SK-N-SH (cell line): ENCODE measurements at regions not wholly inside any gene's neighbourhood (a gene's known extent, or its start where the extent isn't known, plus 50 kb on each side); places are given as distances from the start of the nearest gene placed in this dataset.

ENCODE experiments used
- CTCF ChIA-PET: fragments of 300-600, 350-600 bp; formaldehyde crosslinking; extraction: SDS; loops from one replicate; lab custom pipeline; 2021; lab: Yijun Ruan, JAX
- POLR2A ChIA-PET: fragments of 350-600 bp; sonication (Branson Sonifier 250); formaldehyde crosslinking; extraction: SDS; loops from one replicate; lab custom pipeline; 2020; ENCODE audit warnings: antibody characterized with exemption, inconsistent platforms; lab: Yijun Ruan, JAX
- DNase-seq: peaks from one replicate; pipeline ENCODE4 v3.0.0; 2012
- H2AFZ ChIP-seq: fragments of 200-600 bp; sonication (generic); 2 replicates; pipeline ENCODE4 v1.8.1; 2016; ENCODE audit warnings: antibody characterized with exemption, mild to moderate bottlenecking, low read depth
- H3F3A ChIP-seq: fragments of 200-600 bp; sonication (generic); replicated peaks from 2 replicates; pipeline ENCODE3; 2016; ENCODE audit warnings: antibody characterized with exemption, mild to moderate bottlenecking; ENCODE audit not compliant: insufficient read depth
- H3K27ac ChIP-seq, 2 experiments: fragments of 200-500 bp in 1 of 2; fragments of 200-600 bp in 1 of 2; sonication (Bioruptor generic) in 1 of 2; sonication (generic), shearing (Covaris generic) in 1 of 2; 2 replicates each; pipeline versions ENCODE4 v1.5.1 to v1.6.1; 2014 to 2016; ENCODE audit warnings: low read depth in 2 of 2, inconsistent platforms in 1 of 2, low read length in 1 of 2, mild to moderate bottlenecking in 1 of 2, mixed read lengths in 1 of 2
- H3K27me3 ChIP-seq: fragments of 200-600 bp; sonication (generic), shearing (Covaris generic); 2 replicates; pipeline ENCODE4 v1.6.1; 2016; ENCODE audit warnings: mixed run types; ENCODE audit not compliant: insufficient read depth
- H3K36me3 ChIP-seq, 2 experiments: fragments of 200-500 bp in 1 of 2; fragments of 200-600 bp in 1 of 2; sonication (Bioruptor generic) in 1 of 2; sonication (generic) in 1 of 2; replicated peaks in 1 of 2; 2 replicates each; pipeline versions ENCODE3 to v1.5.1; 2014 to 2016; ENCODE audit warnings: low read length in 1 of 2, mild to moderate bottlenecking in 1 of 2; ENCODE audit not compliant: insufficient read depth in 2 of 2, control insufficient read depth in 1 of 2
- H3K4me1 ChIP-seq, 2 experiments: fragments of 200-500 bp in 1 of 2; fragments of 200-600 bp in 1 of 2; sonication (Bioruptor generic) in 1 of 2; sonication (generic), shearing (Covaris generic) in 1 of 2; 2 replicates each; pipeline versions ENCODE4 v1.5.1 to v1.6.1; 2014 to 2016; ENCODE audit warnings: low read depth in 1 of 2, low read length in 1 of 2, mixed run types in 1 of 2; ENCODE audit not compliant: insufficient read depth in 2 of 2, control insufficient read depth in 1 of 2
- H3K4me2 ChIP-seq: fragments of 200-600 bp; sonication (generic), shearing (Covaris generic); 2 replicates; pipeline ENCODE4 v1.6.1; 2017; ENCODE audit warnings: mixed run types
- H3K4me3 ChIP-seq, 2 experiments: fragments of 200-500 bp in 1 of 2; fragments of 200-600 bp in 1 of 2; sonication (Bioruptor generic) in 1 of 2; sonication (generic), shearing (Covaris generic) in 1 of 2; 2 replicates each; pipeline versions ENCODE4 v1.5.1 to v1.8.1; 2014 to 2016; ENCODE audit warnings: low read depth in 2 of 2, inconsistent platforms in 1 of 2, low read length in 1 of 2, mild to moderate bottlenecking in 1 of 2, mixed read lengths in 1 of 2, moderate library complexity in 1 of 2
- H3K79me2 ChIP-seq: fragments of 200-600 bp; sonication (generic); 2 replicates; pipeline ENCODE4 v1.8.1; 2017; ENCODE audit warnings: mild to moderate bottlenecking; ENCODE audit not compliant: insufficient read depth
- H3K9ac ChIP-seq: fragments of 200-600 bp; sonication (generic); 2 replicates; pipeline ENCODE4 v1.6.1; 2017; ENCODE audit warnings: mixed run types
- H3K9me2 ChIP-seq: fragments of 200-600 bp; sonication (generic); 2 replicates; pipeline ENCODE4 v1.6.1; 2017; ENCODE audit warnings: mixed run types
- H3K9me3 ChIP-seq: fragments of 200-600 bp; sonication (generic); 2 replicates; pipeline ENCODE4 v1.6.1; 2017; ENCODE audit warnings: mixed run types, mild to moderate bottlenecking, moderate library complexity
- H4K20me1 ChIP-seq: fragments of 200-600 bp; sonication (generic); 2 replicates; pipeline ENCODE4 v1.6.1; 2017; ENCODE audit warnings: mild to moderate bottlenecking, mixed run types; ENCODE audit not compliant: insufficient read depth
- CHD2 ChIP-seq: fragments of 150-350 bp; IDR thresholded peaks from 2 replicates; pipeline ENCODE4 v1.6.1; 2018; ENCODE audit warnings: low read length; ENCODE audit not compliant: partially characterized antibody
- EP300 ChIP-seq, 2 experiments: IDR thresholded peaks; 2 replicates each; pipeline versions ENCODE4 v1.4.0 to v1.6.1; 2012; ENCODE audit warnings: borderline replicate concordance in 1 of 2, low read depth in 1 of 2, low read length in 1 of 2
- FOXM1 ChIP-seq: IDR thresholded peaks from 2 replicates; pipeline ENCODE4 v1.4.0; 2012; ENCODE audit warnings: low read depth, mild to moderate bottlenecking
- GATA2 ChIP-seq: sonication (generic); formaldehyde crosslinking; IDR thresholded peaks from 2 replicates; pipeline ENCODE4 v1.5.0; 2020; ENCODE audit warnings: mild to moderate bottlenecking, missing genetic modification reagents
- MEF2A ChIP-seq: IDR thresholded peaks from 2 replicates; pipeline ENCODE4 v1.4.0; 2012; ENCODE audit warnings: low read depth, borderline replicate concordance
- NRF1 ChIP-seq: IDR thresholded peaks from 2 replicates; pipeline ENCODE4 v1.6.1; 2012; ENCODE audit warnings: low read depth, mild to moderate bottlenecking, low read length
- RAD21 ChIP-seq: IDR thresholded peaks from 2 replicates; pipeline ENCODE4 v1.6.1; 2012; ENCODE audit warnings: mild to moderate bottlenecking, low read length
- RCOR1 ChIP-seq: fragments of 150-350 bp; IDR thresholded peaks from 2 replicates; pipeline ENCODE4 v1.6.1; 2017; ENCODE audit warnings: antibody characterized with exemption, low read length
- TAF1 ChIP-seq: IDR thresholded peaks from 2 replicates; pipeline ENCODE4 v1.6.1; 2012; ENCODE audit warnings: low read depth, mild to moderate bottlenecking, low read length, moderate library complexity, borderline replicate concordance
- WGBS: methylation state at CpG from one replicate; pipeline ENCODE4 v1.1.6; 2017; ENCODE audit warnings: low lambda C conversion rate; 5-methylcytosine and 5-hydroxymethylcytosine counted together
- TF ChIP-seq, protein P1 (sequence below): IDR thresholded peaks from 2 replicates; pipeline ENCODE4; 2012
- TF ChIP-seq, protein P2 (sequence below): IDR thresholded peaks from 2 replicates; pipeline ENCODE4 v1.4.0; 2012; ENCODE audit warnings: low read depth, borderline replicate concordance
- TF ChIP-seq, protein P3 (sequence below): fragments of 150-350 bp; IDR thresholded peaks from 2 replicates; pipeline ENCODE4 v1.6.1; 2016; ENCODE audit warnings: mild to moderate bottlenecking, low read depth, low read length
- TF ChIP-seq, protein P4 (sequence below): fragments of 200-600 bp; sonication (generic); IDR thresholded peaks from 2 replicates; pipeline ENCODE4 v1.6.1; 2017; ENCODE audit warnings: antibody characterized with exemption, mild to moderate bottlenecking, moderate library complexity
- TF ChIP-seq, protein P5 (sequence below): IDR thresholded peaks from 2 replicates; pipeline ENCODE4 v1.4.0; 2012; ENCODE audit warnings: low read depth, borderline replicate concordance

DNA sequence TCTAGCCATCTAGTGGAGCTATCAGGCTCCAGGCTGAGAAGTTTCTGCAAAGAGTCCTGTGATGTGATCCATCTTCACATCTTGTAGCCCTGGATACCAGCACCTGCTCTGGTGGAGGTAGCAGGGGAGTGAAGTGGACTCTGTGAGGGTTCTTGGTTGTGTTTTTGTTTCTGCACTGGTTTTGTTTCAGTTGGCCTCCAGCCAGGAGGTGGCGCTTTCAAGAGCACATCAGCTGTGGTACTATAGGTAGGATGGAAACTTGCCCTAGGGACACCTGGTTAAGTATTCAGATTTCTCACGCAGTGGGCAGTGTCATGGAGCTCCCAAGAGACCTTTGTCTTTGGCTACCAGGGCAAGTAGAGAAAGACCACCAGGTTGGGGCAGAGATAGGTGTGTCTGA, 257.5 kb upstream of the SLC7A11 start:
- Histone ChIP-seq H4K20me1 (no peaks in the 10 kb centered on the region), H3K9me3 (no peaks in the 10 kb centered on the region; the same call in 1 of the 2 replicates), H3K36me3 (no peaks in the 10 kb centered on the region), H3K27me3 (no peaks in the 10 kb centered on the region), H3K9ac (no peak overlapping the region), H3K27ac (no peak overlapping the region), H3K4me3 (no peak overlapping the region), H3K9me2 (no peaks in the 10 kb centered on the region), H3F3A (no peaks in the 10 kb centered on the region), H3K4me1 (no peaks in the 10 kb centered on the region), H2AFZ (no peak overlapping the region), H3K79me2 (no peaks in the 10 kb centered on the region), H3K4me2 (no peak overlapping the region)
- no peak for DNase-seq
- ChIA-PET CTCF (no interaction called here), POLR2A (no interaction called here)
- WGBS: 100% methylated on average over 1 of the region's 2 CpGs
- TF ChIP-seq RAD21: no peak
- TF ChIP-seq RCOR1: no peak
- TF ChIP-seq, protein P1, sequence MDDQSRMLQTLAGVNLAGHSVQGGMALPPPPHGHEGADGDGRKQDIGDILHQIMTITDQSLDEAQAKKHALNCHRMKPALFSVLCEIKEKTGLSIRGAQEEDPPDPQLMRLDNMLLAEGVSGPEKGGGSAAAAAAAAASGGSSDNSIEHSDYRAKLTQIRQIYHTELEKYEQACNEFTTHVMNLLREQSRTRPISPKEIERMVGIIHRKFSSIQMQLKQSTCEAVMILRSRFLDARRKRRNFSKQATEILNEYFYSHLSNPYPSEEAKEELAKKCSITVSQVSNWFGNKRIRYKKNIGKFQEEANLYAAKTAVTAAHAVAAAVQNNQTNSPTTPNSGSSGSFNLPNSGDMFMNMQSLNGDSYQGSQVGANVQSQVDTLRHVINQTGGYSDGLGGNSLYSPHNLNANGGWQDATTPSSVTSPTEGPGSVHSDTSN: no peak
- TF ChIP-seq NRF1: no peak
- TF ChIP-seq TAF1: no peak
- TF ChIP-seq, protein P2, sequence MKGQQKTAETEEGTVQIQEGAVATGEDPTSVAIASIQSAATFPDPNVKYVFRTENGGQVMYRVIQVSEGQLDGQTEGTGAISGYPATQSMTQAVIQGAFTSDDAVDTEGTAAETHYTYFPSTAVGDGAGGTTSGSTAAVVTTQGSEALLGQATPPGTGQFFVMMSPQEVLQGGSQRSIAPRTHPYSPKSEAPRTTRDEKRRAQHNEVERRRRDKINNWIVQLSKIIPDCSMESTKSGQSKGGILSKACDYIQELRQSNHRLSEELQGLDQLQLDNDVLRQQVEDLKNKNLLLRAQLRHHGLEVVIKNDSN: no peak
- no peak for TF ChIP-seq EP300 (IDR thresholded peaks at IDR 0.05; ENCODE audit: borderline replicate concordance in 1 of 2, low read depth in 1 of 2, low read length in 1 of 2)
- TF ChIP-seq MEF2A: no peak
- TF ChIP-seq CHD2: no peak
- no peak for TF ChIP-seq FOXM1
- TF ChIP-seq, protein P3, sequence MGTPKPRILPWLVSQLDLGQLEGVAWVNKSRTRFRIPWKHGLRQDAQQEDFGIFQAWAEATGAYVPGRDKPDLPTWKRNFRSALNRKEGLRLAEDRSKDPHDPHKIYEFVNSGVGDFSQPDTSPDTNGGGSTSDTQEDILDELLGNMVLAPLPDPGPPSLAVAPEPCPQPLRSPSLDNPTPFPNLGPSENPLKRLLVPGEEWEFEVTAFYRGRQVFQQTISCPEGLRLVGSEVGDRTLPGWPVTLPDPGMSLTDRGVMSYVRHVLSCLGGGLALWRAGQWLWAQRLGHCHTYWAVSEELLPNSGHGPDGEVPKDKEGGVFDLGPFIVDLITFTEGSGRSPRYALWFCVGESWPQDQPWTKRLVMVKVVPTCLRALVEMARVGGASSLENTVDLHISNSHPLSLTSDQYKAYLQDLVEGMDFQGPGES: no peak
- TF ChIP-seq GATA2 (CRISPR knock-in tag): no peak
- TF ChIP-seq, protein P4, sequence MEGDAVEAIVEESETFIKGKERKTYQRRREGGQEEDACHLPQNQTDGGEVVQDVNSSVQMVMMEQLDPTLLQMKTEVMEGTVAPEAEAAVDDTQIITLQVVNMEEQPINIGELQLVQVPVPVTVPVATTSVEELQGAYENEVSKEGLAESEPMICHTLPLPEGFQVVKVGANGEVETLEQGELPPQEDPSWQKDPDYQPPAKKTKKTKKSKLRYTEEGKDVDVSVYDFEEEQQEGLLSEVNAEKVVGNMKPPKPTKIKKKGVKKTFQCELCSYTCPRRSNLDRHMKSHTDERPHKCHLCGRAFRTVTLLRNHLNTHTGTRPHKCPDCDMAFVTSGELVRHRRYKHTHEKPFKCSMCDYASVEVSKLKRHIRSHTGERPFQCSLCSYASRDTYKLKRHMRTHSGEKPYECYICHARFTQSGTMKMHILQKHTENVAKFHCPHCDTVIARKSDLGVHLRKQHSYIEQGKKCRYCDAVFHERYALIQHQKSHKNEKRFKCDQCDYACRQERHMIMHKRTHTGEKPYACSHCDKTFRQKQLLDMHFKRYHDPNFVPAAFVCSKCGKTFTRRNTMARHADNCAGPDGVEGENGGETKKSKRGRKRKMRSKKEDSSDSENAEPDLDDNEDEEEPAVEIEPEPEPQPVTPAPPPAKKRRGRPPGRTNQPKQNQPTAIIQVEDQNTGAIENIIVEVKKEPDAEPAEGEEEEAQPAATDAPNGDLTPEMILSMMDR: no peak
- TF ChIP-seq, protein P5, sequence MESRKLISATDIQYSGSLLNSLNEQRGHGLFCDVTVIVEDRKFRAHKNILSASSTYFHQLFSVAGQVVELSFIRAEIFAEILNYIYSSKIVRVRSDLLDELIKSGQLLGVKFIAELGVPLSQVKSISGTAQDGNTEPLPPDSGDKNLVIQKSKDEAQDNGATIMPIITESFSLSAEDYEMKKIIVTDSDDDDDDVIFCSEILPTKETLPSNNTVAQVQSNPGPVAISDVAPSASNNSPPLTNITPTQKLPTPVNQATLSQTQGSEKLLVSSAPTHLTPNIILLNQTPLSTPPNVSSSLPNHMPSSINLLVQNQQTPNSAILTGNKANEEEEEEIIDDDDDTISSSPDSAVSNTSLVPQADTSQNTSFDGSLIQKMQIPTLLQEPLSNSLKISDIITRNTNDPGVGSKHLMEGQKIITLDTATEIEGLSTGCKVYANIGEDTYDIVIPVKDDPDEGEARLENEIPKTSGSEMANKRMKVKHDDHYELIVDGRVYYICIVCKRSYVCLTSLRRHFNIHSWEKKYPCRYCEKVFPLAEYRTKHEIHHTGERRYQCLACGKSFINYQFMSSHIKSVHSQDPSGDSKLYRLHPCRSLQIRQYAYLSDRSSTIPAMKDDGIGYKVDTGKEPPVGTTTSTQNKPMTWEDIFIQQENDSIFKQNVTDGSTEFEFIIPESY: no peak
